Breast epithelium (tissue), 3 donors: ENCODE measurements at regions not wholly inside any gene's neighbourhood (a gene's known extent, or its start where the extent isn't known, plus 50 kb on each side); places are given as distances from the start of the nearest gene placed in this dataset.
"Not testable (repeated sequence)": the region's sequence is repeated elsewhere in the genome, so short reads cannot be mapped to it uniquely, and the experiment has no call there.

Source experiments
- CTCF ChIP-seq, 3 donors: fragments of 450-650 bp; IDR thresholded peaks; one replicate each; pipeline ENCODE4 v1.5.1; 2016 to 2017; ENCODE audit warnings: antibody characterized with exemption in 3 of 3, mild to moderate bottlenecking in 3 of 3, moderate library complexity in 3 of 3
- POLR2A ChIP-seq: fragments of 450-650 bp; IDR thresholded peaks from one replicate; pipeline ENCODE4 v1.6.1; 2016; ENCODE audit warnings: antibody characterized with exemption, mild to moderate bottlenecking, moderate library complexity
- POLR2AphosphoS5 ChIP-seq, 3 donors: sonication (generic); formaldehyde crosslinking; IDR thresholded peaks; one replicate each; pipeline ENCODE4 v1.6.1; 2017; ENCODE audit warnings: antibody characterized with exemption in 3 of 3

DNA sequence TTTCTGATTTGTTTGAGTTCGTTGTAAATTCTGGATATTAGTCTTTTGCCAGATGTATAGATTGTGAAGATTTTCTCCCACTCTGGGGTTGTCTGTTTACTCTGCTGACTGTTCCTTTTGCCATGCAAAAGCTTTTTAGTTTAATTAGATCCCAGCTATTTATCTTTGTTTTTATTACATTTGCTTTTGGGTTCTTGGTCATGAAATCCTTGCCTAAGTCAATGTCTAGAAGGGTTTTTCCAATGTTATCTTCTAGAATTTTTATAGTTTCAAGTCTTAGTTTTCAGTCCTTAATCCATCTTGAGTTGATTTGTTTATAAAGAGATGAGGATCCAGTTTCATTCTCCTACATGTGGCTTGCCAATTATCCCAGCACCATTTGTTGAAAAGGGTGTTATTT lies 68.7 kb upstream of the ZPLD1 start:
- not testable (repeated sequence) for TF ChIP-seq POLR2A; POLR2AphosphoS5 (IDR thresholded peaks at IDR 0.05); CTCF (IDR thresholded peaks at IDR 0.05)
